GM12864 (cell line): ENCODE measurements at regions not wholly inside any gene's neighbourhood (a gene's known extent, or its start where the extent isn't known, plus 50 kb on each side); places are given as distances from the start of the nearest gene placed in this dataset.

Experiments
- DNase-seq: peaks from one replicate; pipeline ENCODE4 v3.0.0-alpha.2; 2011; ENCODE audit warnings: low read depth
- H3K4me3 ChIP-seq: 2 replicates; pipeline ENCODE4 v1.5.1; 2011; ENCODE audit warnings: mild to moderate bottlenecking, low read depth, low read length, control low read depth
- TF ChIP-seq, protein P1 (sequence below): IDR thresholded peaks from 2 replicates; pipeline ENCODE4 v1.5.1; 2011; ENCODE audit warnings: low read depth, mild to moderate bottlenecking, moderate library complexity, low read length, control low read depth, inconsistent platforms; ENCODE audit errors: missing control alignments

DNA sequence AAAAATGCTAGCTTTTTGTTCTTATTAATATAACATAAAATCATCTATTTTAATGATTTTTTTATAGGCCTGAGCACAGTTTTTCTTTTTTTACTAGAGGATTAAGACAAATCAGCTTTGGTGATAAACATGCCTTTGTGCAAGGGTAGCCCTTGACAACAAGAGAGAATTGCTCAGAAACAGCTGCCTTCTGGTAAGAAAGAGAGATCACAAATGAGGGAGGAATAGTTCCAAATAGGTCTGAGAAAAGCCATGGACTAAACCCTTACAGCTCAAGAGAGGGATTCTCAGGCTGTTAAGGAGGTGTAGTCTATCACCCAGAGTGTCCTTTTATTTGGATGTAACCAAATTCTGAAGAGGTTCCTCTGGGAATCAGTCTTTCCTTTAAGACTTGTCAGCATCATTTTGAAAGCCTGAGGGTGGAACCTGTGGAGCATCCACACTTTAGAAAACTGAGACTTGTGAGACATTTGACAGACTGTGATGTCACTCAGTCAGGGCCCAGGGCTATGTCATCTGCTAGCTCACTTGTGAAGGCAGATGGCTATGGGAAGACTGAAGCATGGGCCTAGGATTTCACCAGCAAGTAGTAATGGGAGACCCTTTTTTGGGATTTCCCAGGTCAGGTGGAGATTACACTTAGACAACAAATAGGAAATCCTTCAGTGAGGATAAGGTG is 102.9 kb upstream of the KCNAB1 start:
- no peak overlapping the region for H3K4me3 ChIP-seq
- DNase-seq: no peak
- TF ChIP-seq, protein P1, sequence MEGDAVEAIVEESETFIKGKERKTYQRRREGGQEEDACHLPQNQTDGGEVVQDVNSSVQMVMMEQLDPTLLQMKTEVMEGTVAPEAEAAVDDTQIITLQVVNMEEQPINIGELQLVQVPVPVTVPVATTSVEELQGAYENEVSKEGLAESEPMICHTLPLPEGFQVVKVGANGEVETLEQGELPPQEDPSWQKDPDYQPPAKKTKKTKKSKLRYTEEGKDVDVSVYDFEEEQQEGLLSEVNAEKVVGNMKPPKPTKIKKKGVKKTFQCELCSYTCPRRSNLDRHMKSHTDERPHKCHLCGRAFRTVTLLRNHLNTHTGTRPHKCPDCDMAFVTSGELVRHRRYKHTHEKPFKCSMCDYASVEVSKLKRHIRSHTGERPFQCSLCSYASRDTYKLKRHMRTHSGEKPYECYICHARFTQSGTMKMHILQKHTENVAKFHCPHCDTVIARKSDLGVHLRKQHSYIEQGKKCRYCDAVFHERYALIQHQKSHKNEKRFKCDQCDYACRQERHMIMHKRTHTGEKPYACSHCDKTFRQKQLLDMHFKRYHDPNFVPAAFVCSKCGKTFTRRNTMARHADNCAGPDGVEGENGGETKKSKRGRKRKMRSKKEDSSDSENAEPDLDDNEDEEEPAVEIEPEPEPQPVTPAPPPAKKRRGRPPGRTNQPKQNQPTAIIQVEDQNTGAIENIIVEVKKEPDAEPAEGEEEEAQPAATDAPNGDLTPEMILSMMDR: no peak

DNA sequence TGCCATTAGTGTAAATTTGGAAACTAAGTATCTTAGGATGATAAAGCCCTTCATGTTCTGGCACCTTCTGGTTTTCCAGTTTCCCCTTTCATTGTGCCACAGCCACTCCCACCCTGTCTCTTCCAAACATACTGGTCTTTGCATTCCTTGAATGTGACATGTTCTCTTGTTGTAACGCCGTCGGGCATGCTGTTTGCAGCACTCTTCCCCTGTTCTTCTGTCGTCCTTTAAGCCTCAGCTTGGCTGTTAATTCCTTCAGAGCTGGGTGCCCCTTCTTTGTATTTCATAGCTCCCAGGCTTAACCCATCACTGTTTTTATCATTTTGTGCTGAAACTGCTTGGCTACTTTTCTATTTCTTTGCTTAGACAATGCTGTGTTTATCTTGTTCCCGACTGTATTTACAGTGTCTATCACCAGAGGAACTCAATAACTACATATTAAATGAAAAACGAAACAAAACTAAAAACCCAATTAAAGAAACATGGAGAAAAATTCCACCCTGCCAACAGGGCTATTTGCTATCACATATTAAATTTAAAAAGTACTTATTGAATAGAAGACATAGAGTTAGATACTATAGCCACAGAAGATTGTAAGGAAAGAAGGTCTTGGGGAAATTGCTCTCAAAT is 95.4 kb upstream of the KCNAB1 start:
- no peak for DNase-seq
- TF ChIP-seq, protein P1: no peak
- no peak overlapping the region for H3K4me3 ChIP-seq

DNA sequence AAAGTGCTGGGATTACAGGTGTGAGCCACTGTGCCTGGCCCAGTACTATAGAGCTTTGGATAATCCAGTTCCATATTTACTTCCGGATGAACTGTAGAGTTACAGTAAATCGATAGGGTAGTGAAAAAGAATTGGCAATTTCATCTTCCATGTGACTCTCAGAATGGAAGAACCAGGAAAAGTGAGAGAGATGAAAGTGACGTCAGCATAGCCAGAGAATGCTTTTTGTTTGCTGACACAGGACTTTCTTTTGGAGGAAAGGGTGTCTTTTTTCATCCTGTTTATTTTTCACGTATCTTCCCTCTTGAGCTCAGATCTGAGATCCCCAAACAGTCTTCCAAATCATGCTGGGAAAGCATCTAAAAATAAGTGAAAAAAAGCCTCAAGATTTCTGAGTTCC is 91.2 kb upstream of the KCNAB1 start:
- DNase-seq: no peak
- H3K4me3 ChIP-seq: no peak overlapping the region
- TF ChIP-seq, protein P1: no peak

DNA sequence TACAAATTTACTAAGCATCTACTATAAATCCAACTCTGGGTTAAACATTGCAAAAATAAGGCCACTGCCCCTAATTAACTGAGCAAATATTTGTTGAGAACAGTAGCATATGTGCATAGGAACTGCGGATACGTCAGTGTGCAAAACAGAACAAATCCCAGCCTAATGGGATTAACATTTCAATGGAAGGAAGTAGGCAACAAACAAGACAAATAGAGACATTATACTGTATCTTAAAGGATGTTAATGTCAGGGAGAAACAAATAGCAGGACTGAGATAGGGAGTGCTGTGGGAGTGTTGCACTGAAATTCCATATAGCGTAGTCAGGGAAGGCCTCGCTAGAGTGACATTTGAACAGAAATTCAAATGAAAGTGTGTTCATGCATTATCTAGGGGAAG is 89.7 kb upstream of the KCNAB1 start:
- DNase-seq: no peak
- H3K4me3 ChIP-seq: no peak overlapping the region
- TF ChIP-seq, protein P1: no peak

DNA sequence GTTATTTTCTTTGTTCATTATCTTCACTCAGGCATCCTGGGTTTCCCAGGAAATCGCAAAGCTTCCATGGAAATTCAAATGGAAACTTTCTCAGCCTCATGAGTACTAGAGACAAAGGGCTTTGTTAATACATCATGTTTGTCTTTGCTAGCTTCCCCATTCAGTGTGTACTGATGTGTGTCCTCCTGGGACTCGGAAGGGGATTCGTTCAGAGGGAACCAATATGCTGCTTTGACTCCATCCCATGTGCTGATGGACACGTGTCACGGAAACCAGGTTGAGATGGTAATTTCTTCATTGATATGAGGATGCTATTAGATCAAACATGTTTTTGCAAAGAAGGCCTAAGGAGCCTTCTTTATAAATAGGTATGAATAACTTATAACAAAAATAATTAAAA is 87.0 kb upstream of the KCNAB1 start:
- no peak for DNase-seq
- TF ChIP-seq, protein P1: no peak
- H3K4me3 ChIP-seq: no peak overlapping the region

DNA sequence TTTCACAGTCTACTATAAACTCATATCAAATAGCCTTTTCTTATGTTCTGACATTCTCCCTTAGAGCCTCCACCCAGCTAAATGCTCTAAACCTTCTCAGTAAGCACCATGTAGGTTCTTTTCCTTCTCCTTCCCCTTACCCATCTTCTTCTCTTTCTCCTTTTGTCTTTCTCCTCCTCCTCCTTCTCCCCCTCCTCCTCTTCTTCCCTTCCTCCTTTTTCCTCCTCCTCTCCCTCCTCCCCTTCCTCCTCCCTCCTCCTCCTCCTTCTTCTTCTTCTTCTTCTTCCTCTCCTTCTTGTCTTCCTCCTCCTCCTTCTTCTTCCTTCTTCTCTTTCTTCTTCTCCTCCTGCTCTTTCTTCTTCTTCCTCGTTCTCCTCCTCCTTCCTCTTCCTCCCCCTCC is 85.2 kb upstream of the KCNAB1 start:
- TF ChIP-seq, protein P1: no peak
- DNase-seq: no peak

DNA sequence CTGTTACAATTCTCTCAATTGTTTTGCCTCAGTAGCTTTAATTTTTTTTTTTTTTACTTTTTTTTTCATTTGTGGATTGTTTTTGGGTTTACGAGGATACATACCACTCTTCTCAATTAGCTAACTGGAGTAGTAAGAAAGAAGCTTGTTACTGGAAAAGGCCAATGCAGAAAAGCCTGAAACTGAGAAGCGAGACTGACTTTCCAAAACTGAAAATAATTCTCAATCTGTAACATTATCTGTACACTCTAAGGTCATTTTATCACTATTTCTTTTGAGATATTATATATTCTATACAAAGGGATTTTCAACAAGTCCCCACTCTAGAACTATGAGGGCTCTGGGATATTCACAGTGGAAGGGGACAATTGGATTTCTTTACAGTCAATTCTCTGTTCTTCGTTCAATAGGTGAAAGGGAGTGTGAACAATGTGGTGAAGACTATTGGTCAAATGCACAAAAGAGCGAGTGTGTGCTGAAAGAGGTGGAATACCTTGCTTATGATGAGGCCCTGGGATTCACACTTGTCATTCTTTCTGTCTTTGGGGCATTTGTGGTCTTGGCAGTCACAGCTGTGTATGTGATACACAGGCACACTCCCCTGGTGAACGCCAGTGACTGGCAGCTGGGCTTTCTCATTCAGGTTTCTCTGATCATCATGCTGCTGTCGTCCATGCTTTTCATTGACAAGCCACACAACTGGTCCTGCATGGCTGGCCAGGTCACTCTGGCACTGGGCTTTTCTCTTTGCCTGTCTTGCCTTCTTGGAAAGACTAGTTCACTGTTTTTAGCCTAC is 83.9 kb upstream of the KCNAB1 start:
- TF ChIP-seq, protein P1: no peak

More for the DNA sequence above, 85.2 kb upstream of the KCNAB1 start:
- H3K4me3 ChIP-seq: no peak overlapping the region

More for the DNA sequence above, 83.9 kb upstream of the KCNAB1 start:
- no peak for DNase-seq
- no peak overlapping the region for H3K4me3 ChIP-seq
